ENCODE measurements at regions not wholly inside any gene's neighbourhood (a gene's known extent, or its start where the extent isn't known, plus 50 kb on each side); places are given as distances from the start of the nearest gene placed in this dataset.
A peak's percentile ranks its signal among the peaks of the same experiment; 100 is the strongest.

GRCh38 chr11:27279460-27279859, 83.6 kb downstream of the CCDC34 start:
- no TSS peak for BruUV-seq (replicated peaks)
- peaks cover 15% of the 10 kb centered on the region for H3K4me1 ChIP-seq (ENCODE audit: control insufficient read depth, insufficient read depth, low read length)
- H3K4me3 ChIP-seq (ENCODE audit: low read depth in 2 of 2, low read length in 2 of 2) = no peak overlapping the region
- ChIA-PET POLR2A (no interaction called here), CTCF (no interaction called here)
- H3K27ac ChIP-seq (ENCODE audit: low read length) = peak overlapping the region; percentile 91; the same call in 1 of the 2 replicates
- in situ Hi-C loops (cut with HindIII; ENCODE audit: low pct_unique_long_range_greater_than_20kb, low sequenced_read_pairs) (no loop called here), intact Hi-C loops (cut with micrococcal nuclease; ENCODE audit: unreplicated experiment) (no loop called here)
- DNase-seq (ENCODE audit: low read depth, low spot score) (no peak), ATAC-seq (no peak)
- no peaks in the 10 kb centered on the region for H3K36me3 ChIP-seq (ENCODE audit: control insufficient read depth, insufficient read depth, low read length)
- no peaks in the 10 kb centered on the region for H3K27me3 ChIP-seq (ENCODE audit: control insufficient read depth, insufficient read depth, low read length)
- no peaks in the 10 kb centered on the region for H3K9me3 ChIP-seq (ENCODE audit: control insufficient read depth, insufficient read depth, low read depth, low read length)
- TF ChIP-seq TCF7L2 (IDR thresholded peaks at IDR 0.05; ENCODE audit: low read depth, low read length) (no peak), POLR2AphosphoS5 (IDR thresholded peaks at IDR 0.05; ENCODE audit: low read depth, low read length) (no peak), REST (IDR thresholded peaks at IDR 0.05; ENCODE audit: insufficient read depth in 1 of 2, low read depth in 2 of 2, low read length in 1 of 2) (no peak), CTCF (IDR thresholded peaks at IDR 0.05) (no peak), SIN3A (IDR thresholded peaks at IDR 0.05; ENCODE audit: borderline replicate concordance, insufficient read depth, low read depth, low read length) (no peak)

DNA sequence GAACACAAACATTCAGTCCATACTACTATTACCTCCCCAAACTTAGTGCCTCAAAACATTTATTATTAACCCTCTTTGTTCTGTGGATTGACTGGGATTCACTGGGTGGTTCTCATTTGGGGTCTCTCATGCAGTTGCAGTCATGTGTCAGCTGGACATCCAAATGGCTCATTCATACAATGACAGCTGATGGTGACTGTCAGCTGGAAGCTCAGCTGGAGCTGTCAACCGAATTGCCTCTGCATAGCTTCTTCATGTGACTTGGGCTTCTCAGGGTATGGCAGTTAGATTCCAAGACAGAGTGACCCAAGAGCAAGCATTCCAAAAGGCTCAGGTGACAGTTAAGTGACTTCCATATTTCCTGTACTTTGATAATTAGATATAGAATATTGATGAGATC, 85.2 kb downstream of the CCDC34 start:
- TF ChIP-seq CTCF (IDR thresholded peaks at IDR 0.05) = no peak
- no peak for TF ChIP-seq POLR2AphosphoS5 (IDR thresholded peaks at IDR 0.05; ENCODE audit: low read depth, low read length)
- intact Hi-C loops (cut with micrococcal nuclease; ENCODE audit: unreplicated experiment) (no loop called here), in situ Hi-C loops (cut with HindIII; ENCODE audit: low pct_unique_long_range_greater_than_20kb, low sequenced_read_pairs) (no loop called here)
- Histone ChIP-seq H3K4me1 (ENCODE audit: control insufficient read depth, insufficient read depth, low read length) (peaks cover 13% of the 10 kb centered on the region), H3K9me3 (ENCODE audit: control insufficient read depth, insufficient read depth, low read depth, low read length) (no peaks in the 10 kb centered on the region), H3K27me3 (ENCODE audit: control insufficient read depth, insufficient read depth, low read length) (no peaks in the 10 kb centered on the region), H3K4me3 (ENCODE audit: low read depth in 2 of 2, low read length in 2 of 2) (no peak overlapping the region), H3K36me3 (ENCODE audit: control insufficient read depth, insufficient read depth, low read length) (no peaks in the 10 kb centered on the region), H3K27ac (ENCODE audit: low read length) (peak overlapping the region; percentile 55; the same call in 1 of the 2 replicates)
- ATAC-seq (no peak), DNase-seq (ENCODE audit: low read depth, low spot score) (no peak)
- POLR2A ChIA-PET = no interaction called here
- no TSS peak for BruUV-seq (replicated peaks)
- CTCF ChIA-PET = no interaction called here

- H3K9me3 ChIP-seq (ENCODE audit: control insufficient read depth, insufficient read depth, low read depth, low read length) = no peaks in the 10 kb centered on the region
- no peaks in the 10 kb centered on the region for H3K36me3 ChIP-seq (ENCODE audit: control insufficient read depth, insufficient read depth, low read length)
- no TSS peak for BruUV-seq (replicated peaks)
- TF ChIP-seq TCF7L2 (IDR thresholded peaks at IDR 0.05; ENCODE audit: low read depth, low read length) (no peak), SIN3A (IDR thresholded peaks at IDR 0.05; ENCODE audit: borderline replicate concordance, insufficient read depth, low read depth, low read length) (no peak), POLR2AphosphoS5 (IDR thresholded peaks at IDR 0.05; ENCODE audit: low read depth, low read length) (no peak), CTCF (IDR thresholded peaks at IDR 0.05) (no peak), REST (IDR thresholded peaks at IDR 0.05; ENCODE audit: insufficient read depth in 1 of 2, low read depth in 2 of 2, low read length in 1 of 2) (no peak)
- ATAC-seq (no peak), DNase-seq (ENCODE audit: low read depth, low spot score) (no peak)
- in situ Hi-C loops (cut with HindIII; ENCODE audit: low pct_unique_long_range_greater_than_20kb, low sequenced_read_pairs) = no loop called here
- no peak overlapping the region for H3K4me3 ChIP-seq (ENCODE audit: low read depth in 2 of 2, low read length in 2 of 2)
- 0 out of 2 replicates have a peak, but pooled peaks cover 3% of the 10 kb centered on the region for H3K4me1 ChIP-seq (ENCODE audit: control insufficient read depth, insufficient read depth, low read length)
- ChIA-PET CTCF (no interaction called here), POLR2A (no interaction called here)
- H3K27ac ChIP-seq (ENCODE audit: low read length) = peak overlapping the region; percentile 52; the same call in 1 of the 2 replicates
- intact Hi-C loops (cut with micrococcal nuclease; ENCODE audit: unreplicated experiment) = no loop called here
- H3K27me3 ChIP-seq (ENCODE audit: control insufficient read depth, insufficient read depth, low read length) = no peaks in the 10 kb centered on the region
These were observed 86.9 kb downstream of the CCDC34 start for GRCh38 chr11:27276141-27276540.
